ENCODE measurements at regions not wholly inside any gene's neighbourhood (a gene's known extent, or its start where the extent isn't known, plus 50 kb on each side); places are given as distances from the start of the nearest gene placed in this dataset.
"Not testable (repeated sequence)": the region's sequence is repeated elsewhere in the genome, so short reads cannot be mapped to it uniquely, and the experiment has no call there.

DNA sequence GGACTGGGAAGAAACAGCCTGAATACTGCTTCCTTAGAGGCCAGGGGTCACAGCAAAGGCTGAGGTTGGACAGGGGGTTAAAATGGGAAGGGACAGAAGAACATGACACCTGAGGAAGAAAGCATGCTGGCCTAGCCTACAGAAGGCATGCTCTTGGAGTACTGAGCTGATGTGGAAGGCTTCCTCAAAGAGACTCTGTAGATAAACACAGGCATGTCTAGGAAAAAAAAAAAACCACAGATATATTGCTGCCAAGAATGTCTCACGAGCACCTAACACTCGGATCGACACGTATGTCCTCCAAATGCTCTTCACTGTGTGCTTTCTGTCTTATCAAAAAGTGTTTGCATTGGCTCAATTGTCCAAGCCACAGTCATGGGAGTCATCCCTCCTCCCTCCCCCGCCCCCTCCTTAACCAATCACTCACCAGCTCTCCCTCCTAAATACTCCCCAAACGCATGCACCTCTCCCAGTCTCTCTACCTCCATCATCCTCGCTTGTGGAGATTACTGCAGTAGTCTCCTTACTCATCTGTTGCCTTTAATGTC is 101.1 kb upstream of the LRFN2 start:
- no peak for DNase-seq (ENCODE audit: low read depth)

DNA sequence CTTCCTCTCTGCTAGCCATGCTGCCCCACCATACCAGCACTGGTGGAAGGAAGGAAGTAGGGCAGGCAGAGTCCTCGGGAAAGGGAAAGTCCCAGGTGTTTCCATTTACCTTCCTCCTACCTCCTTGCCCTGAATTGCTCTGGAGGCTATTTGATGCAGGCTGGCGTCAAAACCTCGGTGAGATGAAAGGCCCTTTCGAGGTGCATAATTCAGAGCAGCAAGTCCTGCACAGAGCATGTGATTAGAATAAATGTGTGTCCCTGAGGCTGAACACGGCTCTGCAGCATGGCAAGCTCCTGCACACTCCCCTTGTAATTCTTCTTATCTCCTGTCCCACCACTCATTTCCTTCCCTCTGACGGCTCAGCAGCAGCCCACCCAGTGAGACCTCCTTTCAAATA is 98.7 kb upstream of the LRFN2 start:
- DNase-seq (ENCODE audit: low read depth), result no peak

DNA sequence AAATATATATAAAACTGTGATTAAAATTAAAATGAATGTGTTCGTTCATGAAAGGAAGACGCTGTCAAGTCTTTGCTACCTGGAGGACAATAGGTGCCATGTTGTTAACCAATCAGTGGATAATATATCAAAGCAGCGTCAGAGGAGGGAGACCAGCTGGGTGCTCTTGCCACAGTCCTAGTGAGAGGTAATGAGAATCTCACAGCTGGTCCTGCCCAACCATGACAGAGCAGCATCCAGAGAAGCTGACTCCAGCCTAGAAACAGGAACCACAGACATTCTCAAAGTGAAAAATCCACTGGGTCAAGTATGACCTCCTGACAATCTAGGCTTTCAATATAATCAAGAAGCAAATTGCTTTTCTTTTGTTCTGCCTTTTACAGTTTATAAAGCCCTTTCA is 94.5 kb upstream of the LRFN2 start:
- DNase-seq (ENCODE audit: low read depth), result no peak

DNA sequence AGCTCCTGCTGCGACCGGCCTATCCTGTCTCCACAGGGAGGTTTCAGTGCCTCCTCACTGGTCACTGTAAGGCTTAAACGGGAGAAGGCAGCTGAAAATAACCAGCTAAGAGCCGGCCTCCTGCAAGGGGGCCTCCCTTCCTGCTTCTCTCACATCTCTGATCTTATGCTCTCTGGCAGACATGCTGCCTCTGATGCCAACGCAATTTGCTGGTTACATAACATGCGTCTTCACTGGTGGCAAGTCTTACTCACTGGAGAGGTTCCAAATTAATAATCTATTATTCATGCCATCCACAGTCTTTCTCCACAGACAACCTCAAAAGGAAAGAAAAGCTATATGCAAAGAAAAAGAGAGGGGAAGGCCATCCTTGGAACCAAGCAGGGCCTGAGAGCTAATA is 91.8 kb upstream of the LRFN2 start:
- no peak for DNase-seq (ENCODE audit: low read depth)

DNA sequence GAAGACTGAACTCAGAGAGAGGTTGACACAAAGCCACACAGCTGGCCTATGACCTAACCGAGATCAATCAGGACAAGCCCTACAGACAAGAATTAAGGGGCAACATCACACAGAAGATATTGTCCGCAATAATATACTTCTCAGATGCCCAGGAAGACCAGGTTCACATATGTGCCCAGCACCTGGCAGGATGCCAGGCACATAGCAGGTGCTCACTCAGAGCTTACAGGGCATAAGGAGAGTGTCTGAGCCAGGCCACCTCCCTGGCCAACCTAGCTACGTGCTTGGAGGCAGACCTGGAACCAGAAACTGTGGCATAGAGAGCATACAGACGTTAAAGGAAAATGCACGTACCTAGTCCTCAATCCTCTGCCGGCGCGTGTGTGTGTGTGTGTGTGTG is 87.0 kb upstream of the LRFN2 start:
- DNase-seq (ENCODE audit: low read depth), result no peak

DNA sequence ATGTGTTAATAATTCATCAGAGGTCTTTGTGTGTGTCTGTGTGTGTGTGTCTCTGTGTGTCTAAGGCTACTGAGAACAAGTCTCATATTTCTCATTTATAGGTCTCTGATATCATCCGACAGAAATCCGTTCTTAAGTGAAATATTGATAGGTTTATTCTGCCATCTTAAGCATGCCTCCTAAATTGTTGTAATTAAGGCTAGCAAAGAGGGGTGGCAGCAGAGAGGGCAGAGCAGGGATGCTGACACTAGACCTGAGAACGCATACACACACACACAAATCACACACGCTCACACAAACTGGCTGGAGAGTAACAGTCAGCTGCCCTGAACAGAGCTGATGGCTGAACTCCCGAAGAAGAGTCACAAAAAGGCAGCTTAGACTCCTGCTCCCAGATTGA is 84.9 kb upstream of the LRFN2 start:
- DNase-seq (ENCODE audit: low read depth), result no peak

DNA sequence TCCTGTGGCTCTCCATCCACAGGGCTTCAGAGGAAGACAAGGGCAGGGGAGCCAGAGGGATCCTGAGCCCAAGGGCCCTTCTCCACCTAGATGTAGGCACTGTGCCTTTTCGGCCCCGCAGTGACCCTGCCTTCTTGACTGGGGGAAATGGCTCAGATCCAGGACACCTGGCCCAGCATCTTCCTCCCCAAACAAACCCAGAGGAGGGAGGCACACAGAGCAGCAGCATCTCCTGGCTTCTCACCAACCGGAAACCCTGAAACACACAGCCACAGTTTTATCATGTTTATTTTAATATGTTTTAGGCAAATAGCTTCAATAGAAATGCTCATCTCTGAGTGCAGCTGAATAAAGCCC is 84.5 kb upstream of the LRFN2 start:
- DNase-seq (ENCODE audit: low read depth), result no peak

DNA sequence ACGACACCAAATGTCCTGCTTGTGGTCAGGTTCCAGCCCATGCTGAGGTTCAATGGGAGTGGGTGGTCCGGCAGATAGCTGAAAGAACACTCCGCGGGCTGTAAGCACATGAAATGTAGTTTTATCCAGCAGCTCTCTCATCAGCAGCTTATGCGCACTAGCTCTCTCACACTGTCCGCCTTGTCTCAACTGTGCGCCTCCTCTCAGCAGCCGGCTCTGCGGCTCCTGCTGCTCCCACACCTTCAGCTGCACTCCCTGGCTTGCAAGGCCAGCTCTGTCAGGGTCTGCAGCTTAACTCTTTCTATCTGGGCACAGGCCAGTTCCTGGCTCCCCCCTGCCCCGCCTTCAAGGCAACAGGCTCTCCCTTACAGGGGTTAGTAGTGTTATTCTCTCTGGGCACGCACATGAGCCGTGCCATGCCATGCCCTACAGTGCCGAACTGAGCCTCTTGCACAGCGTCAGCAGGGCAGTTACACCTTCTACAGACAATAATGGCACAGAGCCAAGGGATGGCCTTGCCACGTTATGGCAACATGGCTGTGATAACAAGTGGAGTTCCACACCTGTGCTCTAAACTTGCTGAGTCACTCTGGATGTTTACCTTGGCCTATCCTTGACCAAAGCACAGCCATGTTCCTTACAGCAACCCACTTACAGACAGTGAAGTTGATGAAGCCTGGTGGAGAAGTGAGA is 84.0 kb upstream of the LRFN2 start:
- no peak for DNase-seq (ENCODE audit: low read depth)

DNA sequence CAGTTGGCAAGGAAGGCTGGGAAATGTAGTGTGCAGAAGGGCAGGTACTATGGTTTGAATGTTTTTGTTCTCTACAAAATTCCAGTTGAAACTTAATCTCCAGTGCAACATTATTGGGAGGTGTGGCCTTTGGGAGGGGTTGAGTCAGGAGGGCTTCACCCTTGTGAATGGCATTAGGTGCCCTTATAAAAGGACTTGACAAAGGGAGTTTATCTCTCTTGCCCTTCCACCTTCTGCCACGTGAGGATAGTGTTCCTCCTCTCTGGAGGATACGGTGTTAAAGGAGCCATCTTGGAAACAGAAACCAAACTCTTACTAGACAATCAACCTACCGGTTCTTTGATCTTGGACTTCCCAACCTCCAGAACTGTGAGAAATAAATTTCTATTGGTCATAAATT is 82.2 kb upstream of the LRFN2 start:
- DNase-seq (ENCODE audit: low read depth), result no peak

DNA sequence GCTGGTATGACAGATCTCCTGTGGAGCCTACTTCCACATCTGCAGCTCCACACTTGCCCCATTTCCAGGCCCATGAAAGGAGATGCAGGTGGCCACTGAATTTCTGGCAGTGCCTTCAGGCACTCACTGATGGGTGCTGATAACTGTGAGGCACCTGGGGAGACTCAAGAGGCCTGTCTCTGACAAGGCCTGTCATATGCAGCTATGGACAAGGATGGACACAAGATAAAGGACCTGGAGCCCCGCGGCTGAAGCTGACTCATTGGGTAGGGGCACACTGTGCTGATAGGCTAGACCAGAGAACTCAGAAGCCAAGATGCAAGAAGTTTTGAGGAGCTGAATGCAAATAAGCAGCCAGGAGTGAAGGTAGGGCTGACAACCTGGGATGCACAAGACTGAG is 81.0 kb upstream of the LRFN2 start:
- DNase-seq (ENCODE audit: low read depth), result no peak

DNA sequence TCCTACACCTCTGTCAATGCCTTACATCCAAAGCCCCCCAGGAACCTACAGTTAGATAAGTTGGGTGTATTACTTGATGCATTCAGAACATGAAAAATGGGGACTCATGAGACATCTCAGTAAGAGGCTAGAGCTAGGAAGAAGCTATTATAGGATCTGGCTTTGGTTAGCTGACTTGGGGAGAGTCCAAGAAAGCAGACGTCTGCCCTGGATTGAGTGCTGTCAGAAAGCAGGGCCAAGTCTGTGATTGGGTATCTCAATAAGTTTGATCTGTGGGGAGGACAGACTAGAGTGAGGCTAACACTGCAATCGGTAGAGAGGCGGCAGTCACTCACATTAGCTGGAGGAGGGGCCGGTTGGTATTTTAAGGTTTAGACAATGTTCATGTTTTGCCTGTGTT is 79.4 kb upstream of the LRFN2 start:
- no peak for DNase-seq (ENCODE audit: low read depth)

DNA sequence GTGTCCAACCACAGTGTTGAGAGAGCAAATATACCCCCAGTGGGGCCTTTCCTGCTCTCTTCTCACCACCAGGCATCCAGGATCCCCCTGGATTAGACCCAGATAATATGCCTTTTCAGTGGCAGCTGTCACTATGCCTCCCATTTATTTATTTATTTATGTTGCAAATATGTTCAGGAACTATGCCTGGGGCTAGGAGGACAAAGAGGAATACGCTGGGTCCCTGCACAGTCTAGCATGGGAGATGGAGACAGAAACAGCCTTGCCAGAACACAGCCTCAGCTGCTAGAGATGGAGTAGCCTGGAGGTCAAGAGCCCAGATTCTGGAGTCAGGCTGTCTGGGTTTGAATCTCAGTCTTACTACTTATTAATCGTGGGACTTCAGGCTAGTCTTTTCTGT is 74.6 kb upstream of the LRFN2 start:
- no peak for DNase-seq (ENCODE audit: low read depth)

DNA sequence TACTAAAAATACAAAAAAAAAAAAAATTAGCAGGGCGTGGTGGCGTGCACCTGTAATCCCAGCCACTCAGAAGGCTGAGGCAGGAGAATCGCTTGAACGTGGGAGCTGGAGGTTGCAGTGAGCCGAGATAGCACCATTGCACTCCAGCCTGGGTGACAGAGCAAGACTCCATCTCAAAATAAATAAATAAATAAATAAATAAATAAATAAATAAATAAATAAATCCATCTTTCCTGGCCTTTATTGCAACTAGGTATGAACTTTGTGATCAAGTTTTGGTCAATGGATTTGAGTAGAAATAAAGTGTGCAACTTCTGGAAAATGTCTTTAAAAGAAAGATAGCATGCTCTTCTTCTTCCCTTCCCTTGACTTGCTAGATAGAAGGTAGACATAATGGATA is 69.6 kb upstream of the LRFN2 start:
- DNase-seq (ENCODE audit: low read depth), result not testable (repeated sequence)

DNA sequence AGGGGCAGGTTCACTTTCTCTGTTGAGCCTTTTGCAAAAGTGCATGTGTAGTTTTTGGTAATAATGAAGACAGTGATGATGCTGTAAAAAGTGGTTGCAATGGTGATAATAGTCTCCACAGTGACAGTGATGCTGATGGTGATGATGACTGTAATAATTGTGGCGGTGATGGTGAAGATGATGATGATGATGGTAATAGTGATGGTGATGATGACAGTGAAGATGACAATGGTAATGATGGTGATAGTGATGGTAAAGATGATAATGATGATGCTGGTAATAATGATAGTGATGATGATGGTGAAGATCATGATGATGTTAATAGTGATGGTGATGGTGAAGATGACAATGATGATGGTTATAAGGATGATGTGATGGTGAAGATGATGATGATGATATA is 67.7 kb upstream of the LRFN2 start:
- DNase-seq (ENCODE audit: low read depth), result no peak

DNA sequence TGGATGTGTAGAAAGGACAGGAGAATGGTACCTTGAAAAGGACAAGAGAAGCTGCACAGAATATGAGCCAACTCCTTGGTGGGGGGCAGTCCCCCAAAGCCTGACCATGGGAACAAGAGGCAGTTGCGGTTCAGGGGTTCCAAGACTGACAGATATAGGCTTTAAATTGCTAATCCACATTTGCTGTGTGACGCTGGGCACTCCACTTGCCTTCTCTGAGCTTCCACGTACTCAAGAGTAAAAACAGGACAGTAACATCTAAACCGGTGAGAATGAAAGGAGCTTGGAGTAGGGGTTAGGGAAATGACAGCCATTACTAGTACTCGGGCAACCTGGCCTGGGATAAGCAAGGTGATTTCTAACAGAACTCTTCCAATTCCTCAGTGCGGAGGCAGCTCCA is 57.9 kb upstream of the LRFN2 start:
- no peak for DNase-seq (ENCODE audit: low read depth)

DNA sequence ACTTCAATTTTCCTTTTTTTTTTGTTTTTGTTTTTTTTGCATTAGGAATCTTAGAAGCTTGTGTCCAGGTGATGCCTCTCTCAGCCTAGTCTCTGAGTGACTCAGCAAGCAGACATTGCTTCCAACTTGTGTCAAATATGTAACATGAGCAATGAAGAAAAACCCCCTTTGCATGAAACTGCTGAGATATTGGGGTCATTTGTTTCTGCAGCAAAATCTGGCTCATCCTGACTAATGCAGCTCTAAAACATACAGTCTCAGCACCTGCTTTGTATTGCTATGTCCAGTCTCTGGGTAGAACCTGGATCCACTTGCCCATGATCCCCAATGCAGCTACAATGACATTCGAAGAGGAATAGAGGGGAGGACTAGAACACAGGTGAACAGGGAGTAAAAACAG is 55.7 kb upstream of the LRFN2 start:
- no peak for DNase-seq (ENCODE audit: low read depth)

DNA sequence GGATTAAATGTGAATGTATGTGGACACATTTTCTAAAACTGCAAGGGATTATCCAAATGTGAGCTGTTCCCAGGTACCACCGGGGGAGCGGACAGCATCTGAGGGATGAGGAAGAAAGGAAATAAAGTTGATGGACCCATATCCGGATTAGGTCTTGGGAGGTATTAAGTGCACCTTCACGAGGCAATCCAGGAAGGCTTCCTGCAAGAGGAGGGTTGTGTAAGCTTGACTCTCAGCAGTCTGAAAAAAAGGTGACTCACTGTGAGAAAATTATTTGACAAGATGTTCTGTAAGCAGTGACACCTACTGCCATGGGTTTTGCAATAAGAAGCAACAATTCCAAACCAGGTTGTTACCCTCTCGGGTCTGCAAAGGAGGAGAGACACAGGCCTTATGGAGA is 55.0 kb upstream of the LRFN2 start:
- no peak for DNase-seq (ENCODE audit: low read depth)

DNA sequence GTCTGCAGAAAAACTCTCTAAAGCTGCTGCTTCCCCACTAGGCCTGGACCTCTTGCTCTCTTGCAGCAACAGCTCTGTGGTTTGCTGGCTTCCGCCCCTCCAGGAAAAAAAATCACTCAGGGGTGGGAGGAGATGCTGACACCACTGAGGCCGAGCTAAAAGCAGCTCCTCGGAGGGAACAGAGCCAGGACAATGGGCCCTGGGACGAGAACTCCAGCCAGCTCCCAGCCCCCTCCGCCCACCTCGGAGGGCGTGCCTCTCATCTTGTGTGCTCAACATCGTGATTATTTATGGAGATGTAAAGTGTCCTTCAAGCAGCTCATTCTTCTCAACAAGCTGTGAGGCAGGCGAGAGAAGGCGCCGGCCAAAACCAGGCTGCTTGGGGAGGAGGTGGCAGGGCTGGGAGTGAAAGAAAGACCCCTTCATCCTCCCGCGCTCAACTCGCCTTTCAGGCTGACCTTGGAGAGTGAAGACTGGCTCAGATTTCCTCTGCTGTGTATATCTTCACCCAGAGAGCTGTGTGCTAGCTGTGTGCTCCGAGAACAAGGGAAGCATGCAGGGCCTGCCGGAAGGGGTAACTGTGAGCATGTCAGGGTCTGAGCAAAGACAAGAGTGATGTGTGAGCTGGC is 53.5 kb upstream of the LRFN2 start:
- no peak for DNase-seq (ENCODE audit: low read depth)

Measured in GM04503 (cell line).